Smooth muscle cell (in vitro differentiated cells): ENCODE measurements at regions not wholly inside any gene's neighbourhood (a gene's known extent, or its start where the extent isn't known, plus 50 kb on each side); places are given as distances from the start of the nearest gene placed in this dataset.

Experiments used
- DNase-seq: peaks from one replicate; lab custom pipeline; 2025; ENCODE audit not compliant: unreplicated experiment; lab: John Stamatoyannopoulos, UW
- H2AFZ ChIP-seq: fragments of 200-600 bp; sonication (generic); 2 replicates; pipeline ENCODE4 v1.6.0; 2016; ENCODE audit warnings: antibody characterized with exemption, low read depth, mild to moderate bottlenecking
- H3F3A ChIP-seq: fragments of 200-600 bp; sonication (generic); 2 replicates; pipeline ENCODE4 v1.6.0; 2017; ENCODE audit warnings: antibody characterized with exemption, low read depth
- H3K27ac ChIP-seq: fragments of 200-600 bp; sonication (generic); 2 replicates; pipeline ENCODE4 v1.5.1; 2016; ENCODE audit warnings: low read depth, mild to moderate bottlenecking
- H3K27me3 ChIP-seq: fragments of 200-600 bp; sonication (generic); 2 replicates; pipeline ENCODE4 v1.6.1; 2016; ENCODE audit warnings: low read depth, mild to moderate bottlenecking
- H3K36me3 ChIP-seq: fragments of 200-600 bp; sonication (generic); 2 replicates; pipeline ENCODE4 v1.5.1; 2016; ENCODE audit warnings: low read depth
- H3K4me1 ChIP-seq: fragments of 200-600 bp; sonication (generic); 2 replicates; pipeline ENCODE4 v1.5.1; 2016; ENCODE audit warnings: low read depth
- H3K4me2 ChIP-seq: fragments of 200-600 bp; sonication (generic); 2 replicates; pipeline ENCODE4 v1.6.0; 2016; ENCODE audit warnings: mild to moderate bottlenecking
- H3K4me3 ChIP-seq: fragments of 200-600 bp; sonication (generic); 2 replicates; pipeline ENCODE4 v1.5.1; 2016; ENCODE audit warnings: mild to moderate bottlenecking
- H3K79me2 ChIP-seq: fragments of 200-600 bp; sonication (generic); 2 replicates; pipeline ENCODE4 v1.6.0; 2016; ENCODE audit warnings: low read depth, mild to moderate bottlenecking
- H3K9ac ChIP-seq: fragments of 200-600 bp; sonication (generic); 2 replicates; pipeline ENCODE4 v1.6.0; 2016; ENCODE audit warnings: low read depth
- H3K9me3 ChIP-seq: fragments of 200-600 bp; sonication (generic); replicated peaks from 2 replicates; pipeline ENCODE4 v1.5.1; 2016; ENCODE audit warnings: low read depth
- H4K20me1 ChIP-seq: fragments of 200-600 bp; sonication (generic); 2 replicates; pipeline ENCODE4 v1.6.0; 2016; ENCODE audit warnings: low read depth
- WGBS: methylation state at CpG from one replicate; pipeline ENCODE4 v1.1.7; 2016; ENCODE audit warnings: low lambda C conversion rate; 5-methylcytosine and 5-hydroxymethylcytosine counted together
- TF ChIP-seq, protein P1 (sequence below): fragments of 200-600 bp; sonication (generic); IDR thresholded peaks from 2 replicates; pipeline ENCODE4 v1.5.1; 2017; ENCODE audit warnings: borderline replicate concordance, mild to moderate bottlenecking, antibody characterized with exemption; ENCODE audit not compliant: insufficient read depth, poor library complexity, severe bottlenecking

- Histone ChIP-seq H3K27me3 (no peaks in the 10 kb centered on the region), H3K36me3 (no peaks in the 10 kb centered on the region), H3F3A (no peaks in the 10 kb centered on the region), H3K4me3 (no peak overlapping the region), H3K4me2 (no peak overlapping the region), H3K9me3 (no peaks in the 10 kb centered on the region), H3K27ac (no peak overlapping the region), H3K4me1 (peaks cover 6% of the 10 kb centered on the region), H3K79me2 (no peaks in the 10 kb centered on the region), H3K9ac (no peak overlapping the region), H2AFZ (peak overlapping the region; percentile 13), H4K20me1 (no peaks in the 10 kb centered on the region)
- 87% methylated on average over 5 of the region's 5 CpGs for WGBS
- TF ChIP-seq, protein P1, sequence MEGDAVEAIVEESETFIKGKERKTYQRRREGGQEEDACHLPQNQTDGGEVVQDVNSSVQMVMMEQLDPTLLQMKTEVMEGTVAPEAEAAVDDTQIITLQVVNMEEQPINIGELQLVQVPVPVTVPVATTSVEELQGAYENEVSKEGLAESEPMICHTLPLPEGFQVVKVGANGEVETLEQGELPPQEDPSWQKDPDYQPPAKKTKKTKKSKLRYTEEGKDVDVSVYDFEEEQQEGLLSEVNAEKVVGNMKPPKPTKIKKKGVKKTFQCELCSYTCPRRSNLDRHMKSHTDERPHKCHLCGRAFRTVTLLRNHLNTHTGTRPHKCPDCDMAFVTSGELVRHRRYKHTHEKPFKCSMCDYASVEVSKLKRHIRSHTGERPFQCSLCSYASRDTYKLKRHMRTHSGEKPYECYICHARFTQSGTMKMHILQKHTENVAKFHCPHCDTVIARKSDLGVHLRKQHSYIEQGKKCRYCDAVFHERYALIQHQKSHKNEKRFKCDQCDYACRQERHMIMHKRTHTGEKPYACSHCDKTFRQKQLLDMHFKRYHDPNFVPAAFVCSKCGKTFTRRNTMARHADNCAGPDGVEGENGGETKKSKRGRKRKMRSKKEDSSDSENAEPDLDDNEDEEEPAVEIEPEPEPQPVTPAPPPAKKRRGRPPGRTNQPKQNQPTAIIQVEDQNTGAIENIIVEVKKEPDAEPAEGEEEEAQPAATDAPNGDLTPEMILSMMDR = no peak
- DNase-seq = no peak
These were observed 202.6 kb downstream of the HRH4 start for GRCh38 chr18:24663026-24663425.

DNA sequence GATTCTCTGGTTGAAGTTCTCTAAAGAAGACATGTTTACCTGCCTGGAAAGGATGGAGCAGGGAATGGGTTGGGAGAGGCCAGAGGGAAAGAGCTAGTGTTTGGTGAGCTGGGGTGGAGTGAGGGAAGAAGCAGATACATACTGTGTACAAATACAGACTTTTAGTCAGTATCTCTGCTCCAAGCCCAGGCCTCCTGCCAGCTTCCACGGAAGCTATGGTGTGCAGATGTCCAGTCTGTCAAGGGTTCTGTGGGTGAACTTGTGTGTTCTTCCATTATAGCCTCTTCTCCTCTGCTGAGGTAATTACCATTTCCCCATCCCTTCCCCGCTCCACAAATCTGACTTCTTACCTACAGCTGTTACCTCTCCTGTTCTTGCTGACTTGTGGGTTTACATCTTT is 208.6 kb downstream of the HRH4 start:
- no peak for DNase-seq
- Histone ChIP-seq H2AFZ (no peak overlapping the region), H3K27me3 (no peaks in the 10 kb centered on the region), H3F3A (no peaks in the 10 kb centered on the region), H3K4me3 (no peak overlapping the region), H4K20me1 (no peaks in the 10 kb centered on the region), H3K27ac (no peak overlapping the region), H3K4me2 (no peak overlapping the region), H3K9ac (no peak overlapping the region), H3K79me2 (no peaks in the 10 kb centered on the region), H3K9me3 (no peaks in the 10 kb centered on the region), H3K36me3 (no peaks in the 10 kb centered on the region), H3K4me1 (no peaks in the 10 kb centered on the region)
- WGBS = 74% methylated on average over 2 of the region's 2 CpGs
- TF ChIP-seq, protein P1 = no peak

- H3K27me3 ChIP-seq = no peaks in the 10 kb centered on the region
- TF ChIP-seq, protein P1 = no peak
- 78% methylated on average over 3 of the region's 3 CpGs for WGBS
- no peak for DNase-seq
- no peaks in the 10 kb centered on the region for H3K36me3 ChIP-seq
- H3F3A ChIP-seq = no peaks in the 10 kb centered on the region
- no peaks in the 10 kb centered on the region for H3K9me3 ChIP-seq
- no peak overlapping the region for H3K4me3 ChIP-seq
- H2AFZ ChIP-seq = no peak overlapping the region
- no peaks in the 10 kb centered on the region for H4K20me1 ChIP-seq
- no peaks in the 10 kb centered on the region for H3K79me2 ChIP-seq
- H3K4me2 ChIP-seq = no peak overlapping the region
- H3K9ac ChIP-seq = no peak overlapping the region
- H3K4me1 ChIP-seq = no peaks in the 10 kb centered on the region
- H3K27ac ChIP-seq = no peak overlapping the region
These were observed 209.1 kb downstream of the HRH4 start for GRCh38 chr18:24669502-24669901.

DNA sequence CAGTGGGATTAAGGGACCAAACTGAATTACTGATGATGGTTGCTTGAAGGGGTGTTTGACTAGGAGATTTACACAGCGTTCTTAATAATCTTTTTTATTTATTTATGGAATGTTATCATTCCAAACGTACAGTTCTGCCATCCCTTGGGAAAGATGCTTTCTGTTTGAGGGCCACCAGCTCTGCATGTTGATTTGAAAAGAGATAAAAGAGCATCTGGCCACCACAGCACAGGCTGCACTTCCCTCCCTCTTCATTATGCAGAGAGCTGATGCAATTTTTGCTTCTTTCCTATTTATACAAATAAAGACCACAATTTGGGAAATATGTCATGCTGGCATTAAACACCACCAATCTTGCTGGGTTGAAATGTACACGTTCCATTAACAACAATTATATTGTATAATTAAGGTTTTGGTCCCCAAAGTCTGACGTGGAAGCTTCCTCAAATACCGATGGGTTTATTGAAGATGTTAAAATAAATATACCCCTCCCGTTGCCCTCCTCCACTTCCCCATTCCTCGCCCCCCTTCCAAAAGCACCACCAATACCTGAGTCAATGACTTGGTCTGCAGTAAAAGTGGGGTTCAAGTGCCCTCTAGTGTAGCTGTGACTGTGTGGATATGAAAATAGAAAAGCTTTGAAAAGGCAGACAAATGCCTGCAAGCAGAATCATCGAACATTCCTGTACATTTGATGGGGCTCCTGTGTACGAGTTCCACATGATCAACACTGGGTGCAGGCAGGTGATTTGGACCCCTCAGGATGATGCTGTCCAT is 211.9 kb downstream of the HRH4 start:
- H3K9me3 ChIP-seq = no peaks in the 10 kb centered on the region
- no peaks in the 10 kb centered on the region for H3K36me3 ChIP-seq
- no peak overlapping the region for H3K27ac ChIP-seq
- no peak overlapping the region for H3K4me3 ChIP-seq
- H4K20me1 ChIP-seq = no peaks in the 10 kb centered on the region
- no peaks in the 10 kb centered on the region for H3K79me2 ChIP-seq
- no peaks in the 10 kb centered on the region for H3F3A ChIP-seq
- no peak for DNase-seq
- H3K27me3 ChIP-seq = no peaks in the 10 kb centered on the region
- peak overlapping the region; percentile 28 for H2AFZ ChIP-seq
- no peak overlapping the region for H3K9ac ChIP-seq
- 56% methylated on average over 9 of the region's 9 CpGs for WGBS
- H3K4me1 ChIP-seq = no peaks in the 10 kb centered on the region
- peak overlapping the region; percentile 52 for H3K4me2 ChIP-seq
- TF ChIP-seq, protein P1 = peak; percentile 16
